GM12874 (cell line): ENCODE measurements at regions not wholly inside any gene's neighbourhood (a gene's known extent, or its start where the extent isn't known, plus 50 kb on each side); places are given as distances from the start of the nearest gene placed in this dataset.

Source experiments
- CTCF ChIP-seq: IDR thresholded peaks from 2 replicates; pipeline ENCODE4 v1.5.1; 2011; ENCODE audit warnings: low read depth, mild to moderate bottlenecking, control low read depth, low read length, moderate library complexity; ENCODE audit not compliant: insufficient read depth

GRCh38 chr21:19171585-19171984 is 768.0 kb upstream of the TMPRSS15 start:
- TF ChIP-seq CTCF, result no peak

DNA sequence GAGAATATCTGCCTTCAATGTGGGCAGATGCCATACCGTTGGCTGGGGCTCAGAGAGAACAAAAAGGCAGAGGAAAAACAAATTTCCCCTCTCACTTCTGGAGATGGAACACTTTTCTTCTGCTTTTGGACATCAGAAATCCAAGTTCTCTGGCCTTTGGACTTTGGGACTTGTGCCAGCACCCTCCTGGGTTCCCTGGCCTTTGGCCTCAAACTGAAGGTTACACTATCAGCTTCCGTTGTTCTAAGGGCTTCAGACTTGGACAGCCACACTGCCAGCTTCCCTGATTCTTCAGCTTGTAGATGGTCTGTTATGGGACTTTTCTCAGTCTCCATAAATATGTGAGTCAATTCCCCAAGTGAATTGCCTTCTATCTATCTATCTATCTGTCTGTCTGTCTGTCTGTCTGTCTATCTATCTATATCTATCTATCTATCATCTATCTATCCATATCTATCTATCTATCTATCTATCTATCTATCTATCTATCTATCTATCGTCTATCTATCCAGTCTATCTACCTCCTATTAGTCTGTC is 778.1 kb upstream of the TMPRSS15 start:
- TF ChIP-seq CTCF, result no peak

GRCh38 chr21:19197950-19198349 is 794.4 kb upstream of the TMPRSS15 start:
- TF ChIP-seq CTCF, result no peak

DNA sequence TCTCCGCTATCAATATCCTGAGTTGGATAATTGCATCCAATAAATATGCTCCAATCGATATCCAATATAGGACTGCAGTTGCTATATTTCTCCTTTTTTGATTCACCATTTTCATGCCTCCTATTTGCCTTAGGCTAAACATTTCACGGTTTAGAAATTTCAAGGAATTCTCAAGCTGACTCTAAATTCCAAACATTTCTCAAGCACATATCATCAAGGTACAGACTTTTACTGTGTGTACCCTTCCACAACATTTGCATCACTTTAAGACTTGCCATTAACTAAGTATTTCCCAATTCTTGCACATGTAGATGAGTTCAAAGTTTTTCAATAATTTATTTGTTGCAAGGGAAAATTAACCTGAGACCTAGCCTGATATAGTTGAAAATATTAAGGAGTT is 795.2 kb upstream of the TMPRSS15 start:
- no peak for TF ChIP-seq CTCF

- TF ChIP-seq CTCF, result no peak
Observed at GRCh38 chr21:19218163-19218562, 814.6 kb upstream of the TMPRSS15 start.

- no peak for TF ChIP-seq CTCF
Observed at GRCh38 chr21:19224090-19224489, 820.5 kb upstream of the TMPRSS15 start.

DNA sequence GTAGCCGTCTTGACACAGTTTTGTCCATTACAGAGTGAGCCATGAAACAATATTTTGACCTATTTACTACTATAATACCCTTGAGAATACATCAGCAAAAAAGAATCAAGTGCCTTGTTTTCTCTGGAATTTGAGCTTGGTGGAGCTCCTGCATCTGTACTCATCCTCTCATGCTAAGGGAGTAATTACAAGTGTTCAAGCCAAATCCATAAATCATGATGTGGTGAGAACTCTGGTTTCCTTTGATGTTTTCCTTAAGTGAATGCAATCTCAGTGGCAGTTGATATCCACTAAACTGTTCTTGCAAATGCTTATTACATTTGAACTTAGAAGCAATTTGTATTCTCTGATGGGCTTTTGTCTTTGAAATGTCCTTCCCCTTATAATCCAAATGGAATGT is 824.6 kb upstream of the TMPRSS15 start:
- TF ChIP-seq CTCF, result no peak

GRCh38 chr21:19236209-19236608 is 832.6 kb upstream of the TMPRSS15 start:
- TF ChIP-seq CTCF, result no peak
